NCI-H1105 treated with DMSO at 0.1 percent for 48 hours (cell line): ENCODE measurements at regions not wholly inside any gene's neighbourhood (a gene's known extent, or its start where the extent isn't known, plus 50 kb on each side); places are given as distances from the start of the nearest gene placed in this dataset.

Experiments used
- DNase-seq: peaks from one replicate; lab custom pipeline; 2025; lab: John Stamatoyannopoulos, UW

DNA sequence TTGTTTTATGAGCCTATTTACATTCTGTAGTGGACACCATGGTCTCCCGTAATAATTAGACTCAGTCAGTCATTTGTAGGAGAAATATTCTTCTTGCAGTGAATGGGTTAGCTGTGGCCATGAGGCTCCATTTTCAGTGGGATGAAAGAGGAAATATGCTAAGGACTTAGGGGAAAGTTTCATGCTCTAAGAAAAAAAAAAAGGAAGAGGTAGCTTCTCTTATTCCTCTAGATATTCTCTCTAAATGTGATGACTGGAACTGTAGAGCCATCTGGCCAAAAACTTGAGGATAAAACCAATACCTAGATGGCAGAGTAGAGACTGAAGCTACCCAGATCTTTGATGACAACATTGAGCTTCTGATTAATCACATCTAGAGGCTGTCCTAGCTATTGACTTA lies 75.8 kb upstream of the SESN3 start:
- no peak for DNase-seq

DNA sequence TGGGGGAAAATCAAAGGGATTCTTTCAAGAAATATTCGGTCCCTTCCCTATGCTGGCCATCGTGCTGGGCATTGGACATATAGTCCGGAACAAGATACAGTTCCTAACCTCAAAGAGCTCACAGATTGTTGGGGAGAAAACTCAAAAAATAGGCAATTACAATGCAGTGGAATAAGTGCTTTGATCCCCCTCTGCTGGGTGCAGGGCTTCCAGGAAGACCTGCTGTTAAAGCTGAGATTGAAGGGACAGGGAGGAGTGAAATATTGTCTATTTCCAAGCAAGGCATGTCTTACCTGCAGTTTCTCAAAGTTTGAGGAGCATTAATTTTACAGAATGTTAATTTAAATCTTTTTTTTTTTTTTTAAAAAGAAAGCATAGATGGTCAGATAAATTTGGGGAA lies 75.1 kb upstream of the SESN3 start:
- no peak for DNase-seq

DNA sequence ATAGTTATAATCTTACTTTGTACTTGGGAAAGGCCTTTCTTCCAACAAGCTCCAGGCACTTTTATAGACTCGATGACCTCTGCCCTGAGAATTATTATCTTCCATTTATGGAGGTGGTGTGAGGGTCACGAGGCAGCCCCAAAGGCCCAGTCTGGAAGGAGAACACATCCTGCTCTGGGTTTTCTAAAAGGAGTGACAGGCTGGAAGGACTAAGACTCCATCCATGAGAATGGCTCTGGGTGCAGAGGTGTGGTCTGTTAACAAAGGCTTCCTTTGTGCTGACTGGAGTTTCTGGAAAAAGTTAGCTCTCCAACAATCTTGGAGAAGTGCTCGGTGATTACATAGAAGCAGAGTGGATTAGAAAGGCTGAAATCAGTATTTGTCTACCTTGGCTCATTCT lies 74.7 kb upstream of the SESN3 start:
- no peak for DNase-seq

DNA sequence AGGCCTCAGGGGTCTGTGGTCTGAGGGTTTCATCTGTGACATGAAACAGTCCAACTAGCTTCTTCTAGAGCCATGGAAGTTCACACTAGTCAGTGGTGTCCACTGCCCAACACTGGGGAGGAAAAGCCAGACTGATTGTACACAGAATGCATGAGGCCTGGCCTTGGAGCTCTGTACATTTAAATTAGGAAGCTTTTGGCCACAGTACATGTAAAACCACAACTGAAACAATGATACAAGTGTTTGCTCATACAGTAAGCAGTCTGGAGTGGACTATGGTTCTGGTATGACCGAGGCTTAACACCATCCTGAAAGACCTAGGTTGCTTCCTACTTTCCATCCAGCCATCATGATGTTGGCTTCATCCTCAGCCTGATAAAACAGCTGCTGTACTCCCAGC lies 73.8 kb upstream of the SESN3 start:
- no peak for DNase-seq

DNA sequence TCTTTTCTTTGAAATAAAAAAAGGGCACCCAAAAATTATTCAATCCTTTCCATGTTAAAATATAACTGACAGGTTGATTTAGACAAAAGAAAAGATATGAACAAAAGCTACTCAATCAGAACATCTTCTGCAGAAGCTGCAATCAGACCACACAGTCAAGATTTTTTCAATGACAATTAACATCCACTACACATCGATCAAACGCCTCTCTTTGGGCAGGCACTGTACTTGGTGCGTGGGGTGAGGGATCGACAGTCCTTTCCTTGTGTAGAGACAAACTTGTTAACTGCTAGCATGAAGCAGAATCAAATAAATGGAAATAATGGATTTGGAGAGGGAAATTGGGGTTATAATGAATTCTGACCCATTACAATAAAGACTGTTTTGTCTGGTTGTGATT lies 71.2 kb upstream of the SESN3 start:
- DNase-seq, result no peak

DNA sequence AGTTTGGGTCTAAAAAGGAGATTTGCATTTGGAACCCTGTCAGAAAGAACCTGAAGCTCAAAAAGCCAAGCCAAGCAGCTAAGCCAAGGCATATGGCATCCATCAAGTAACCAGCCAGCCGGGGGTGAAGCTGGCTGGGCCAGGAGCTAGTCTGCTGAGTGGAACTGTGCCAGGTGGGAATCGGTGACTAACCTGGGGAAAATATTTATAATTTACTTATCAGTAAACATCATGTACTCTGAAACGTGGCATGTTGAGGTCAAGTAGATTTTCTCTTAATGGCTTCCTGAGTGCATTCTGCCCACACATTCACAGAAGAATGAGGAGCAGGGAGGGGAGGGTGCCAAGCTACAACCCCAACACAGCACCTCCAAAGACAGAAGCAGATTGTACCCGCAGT lies 70.5 kb upstream of the SESN3 start:
- DNase-seq, result peak; percentile 47

DNA sequence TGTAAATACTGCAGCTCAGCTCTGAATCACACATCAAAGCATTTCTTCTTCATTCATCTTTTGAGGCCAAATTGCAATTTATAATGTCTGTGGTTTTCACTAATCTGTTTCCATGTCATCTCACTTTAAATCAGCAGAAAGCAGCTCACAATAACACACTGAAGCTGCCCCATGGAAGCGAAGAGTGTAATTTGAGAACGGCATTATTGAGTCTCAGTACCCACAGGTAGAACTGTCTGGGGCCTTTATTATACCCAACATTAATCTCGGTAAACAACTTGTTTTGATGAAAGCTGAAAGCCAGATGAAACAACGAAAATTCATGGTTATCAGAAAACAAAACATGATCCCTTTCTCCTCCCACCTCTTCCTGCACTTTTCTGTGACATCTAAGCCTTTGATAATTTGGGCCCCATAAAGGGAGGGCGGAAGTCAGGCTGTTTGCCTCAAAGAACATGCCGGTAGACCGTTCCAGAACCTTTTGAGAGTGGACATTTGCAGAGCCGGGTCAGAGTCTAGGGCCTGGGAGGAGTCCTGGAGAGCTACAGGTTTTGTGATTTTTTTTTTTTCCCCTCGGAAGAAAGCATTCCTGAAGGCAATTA lies 68.2 kb upstream of the SESN3 start:
- DNase-seq, result peak; percentile 82

DNA sequence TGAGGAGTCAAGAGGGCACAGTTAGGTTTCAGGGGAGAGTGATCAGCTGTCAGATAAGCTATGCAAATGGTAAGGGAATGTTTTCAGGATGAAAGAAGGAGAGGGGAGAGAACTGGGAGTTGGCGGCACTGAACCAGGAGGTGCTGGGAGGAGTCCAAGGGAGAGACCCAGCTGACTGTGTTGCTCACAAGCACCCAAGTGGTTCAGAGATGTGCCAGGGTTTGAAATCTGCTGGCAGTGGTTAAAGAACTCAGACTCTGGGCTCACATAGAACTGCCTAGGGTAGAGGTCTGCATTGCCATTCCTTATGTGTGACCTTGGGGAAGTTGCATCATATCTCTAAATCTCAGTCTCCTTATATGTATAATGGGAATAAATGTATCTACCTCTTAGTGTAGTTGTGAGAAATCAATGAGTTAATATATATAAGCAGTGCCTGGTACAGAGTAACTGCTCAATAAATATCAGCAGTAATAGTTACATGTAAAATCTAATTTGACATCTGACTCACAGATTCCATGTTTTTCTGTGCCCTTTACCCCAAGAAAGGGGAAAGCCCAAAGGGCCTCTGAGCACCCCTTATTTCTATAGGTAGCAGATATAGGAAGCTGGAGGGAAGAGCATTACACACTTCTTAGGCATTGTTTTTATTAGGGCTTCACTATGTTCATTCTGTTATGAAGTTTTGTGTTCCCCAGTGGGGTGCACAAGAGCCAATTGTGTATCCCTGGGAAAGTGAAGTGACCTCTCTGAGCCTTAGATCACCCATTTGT lies 66.9 kb upstream of the SESN3 start:
- DNase-seq, result no peak

DNA sequence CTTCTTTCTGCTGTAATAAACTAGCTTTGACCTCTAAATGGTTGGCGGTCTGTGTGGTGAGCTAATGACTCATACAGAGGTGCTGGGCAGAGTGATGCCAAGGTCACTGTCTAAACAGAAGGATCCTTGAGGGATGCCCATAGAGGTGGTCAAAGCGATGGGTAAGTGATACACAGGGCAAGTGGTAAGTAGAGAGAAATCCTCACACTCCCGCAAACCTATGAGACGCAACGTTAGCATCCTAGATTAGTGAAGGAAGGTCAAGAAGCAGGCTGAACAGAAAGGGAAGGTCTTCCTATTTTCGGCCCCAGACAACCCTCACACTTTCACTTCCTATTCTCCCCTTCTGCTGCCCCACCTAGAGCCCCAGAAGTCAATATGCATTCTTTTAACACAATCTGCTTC lies 65.6 kb upstream of the SESN3 start:
- no peak for DNase-seq

DNA sequence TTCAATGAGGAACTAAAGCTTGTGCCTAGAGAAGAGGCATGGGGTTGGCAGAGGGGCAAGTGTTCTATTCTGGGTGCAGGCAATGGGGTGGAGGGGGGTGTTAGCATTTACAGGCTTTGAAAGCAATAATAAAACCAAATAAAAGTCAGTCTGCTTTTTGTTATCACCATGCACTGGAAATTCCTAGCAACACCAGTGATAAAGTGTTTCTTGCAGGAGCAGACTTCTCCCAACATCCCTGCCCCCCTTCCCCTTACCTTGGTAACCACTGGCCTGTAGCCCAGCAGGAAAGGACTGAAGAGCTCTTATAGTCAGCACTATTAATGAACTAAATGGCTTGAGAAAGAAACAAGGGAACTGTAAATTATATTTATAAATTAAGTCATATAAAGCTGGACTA lies 65.2 kb upstream of the SESN3 start:
- peak; percentile 97 for DNase-seq

DNA sequence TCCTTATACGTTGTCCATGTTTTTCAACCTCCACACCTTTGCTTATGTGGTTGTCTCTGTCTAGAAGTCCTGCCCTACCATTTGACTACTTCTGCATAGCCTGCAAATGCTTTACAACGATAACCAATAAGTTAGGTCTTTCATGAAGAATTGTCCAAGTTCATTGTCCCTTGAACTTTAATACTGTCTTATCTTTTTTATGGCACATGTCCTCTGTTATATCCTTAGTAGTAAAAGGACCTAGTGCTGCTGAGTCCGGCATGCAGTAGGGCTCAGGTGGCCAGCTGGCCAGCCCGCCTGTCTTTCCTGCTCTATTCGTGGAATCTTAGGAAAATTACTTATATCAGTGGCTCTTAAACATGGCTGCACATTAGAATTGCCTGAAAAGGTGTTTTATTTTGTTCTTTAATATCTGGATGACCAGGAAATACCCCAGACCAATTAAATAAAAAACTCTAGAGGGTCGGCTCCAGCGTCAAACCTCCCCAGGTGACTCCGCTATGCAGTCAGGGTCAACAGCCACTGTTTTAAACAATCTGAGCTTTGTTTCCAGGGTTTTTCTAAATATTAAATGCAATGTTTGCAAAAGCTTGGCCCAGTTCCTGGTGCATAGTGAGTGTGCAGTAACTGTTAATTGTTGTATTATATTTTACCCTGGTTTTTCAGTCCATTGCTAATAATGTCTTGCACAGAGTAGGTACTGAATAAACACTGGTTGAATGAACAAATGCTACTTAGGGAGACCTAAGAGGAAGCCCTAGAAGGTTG lies 64.6 kb upstream of the SESN3 start:
- DNase-seq, result no peak

DNA sequence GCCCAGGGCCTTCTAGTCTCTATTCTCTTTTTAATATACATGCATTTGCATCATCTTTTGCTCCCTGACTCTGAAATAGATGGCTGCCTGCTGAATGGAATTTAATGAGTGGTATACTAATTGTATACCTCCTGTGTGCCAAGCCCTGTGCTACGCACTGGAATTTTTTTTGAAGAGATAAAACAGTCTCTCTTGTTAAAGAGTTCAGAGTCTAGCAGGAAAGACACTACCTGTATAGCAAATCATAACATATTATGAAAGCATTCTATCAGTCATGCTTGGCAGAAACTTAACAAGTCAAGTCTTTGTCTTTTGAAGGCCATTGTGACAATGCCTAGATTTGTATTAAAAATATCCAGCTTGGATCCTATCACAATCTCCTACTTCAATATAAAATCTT lies 63.7 kb upstream of the SESN3 start:
- DNase-seq, result no peak

DNA sequence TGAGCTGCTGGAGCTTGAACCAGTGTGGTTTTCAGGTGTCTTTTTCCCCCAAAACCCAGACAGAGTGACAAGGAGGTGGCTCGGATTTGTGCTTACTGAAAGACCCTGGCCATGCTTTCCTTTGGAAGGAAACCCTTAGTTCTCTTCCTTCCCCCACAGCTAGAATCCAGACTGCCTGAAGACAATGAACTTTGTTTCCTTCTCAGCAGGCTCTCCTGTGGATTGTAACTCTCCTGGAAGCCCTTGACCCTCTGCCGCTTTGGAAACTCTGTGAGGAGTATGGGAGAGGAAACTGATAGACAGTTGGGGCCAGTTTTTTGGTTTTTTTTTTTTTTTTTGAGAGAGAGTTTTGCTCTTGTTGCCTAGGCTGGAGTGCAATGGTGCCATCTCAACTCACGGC lies 62.1 kb upstream of the SESN3 start:
- no peak for DNase-seq

DNA sequence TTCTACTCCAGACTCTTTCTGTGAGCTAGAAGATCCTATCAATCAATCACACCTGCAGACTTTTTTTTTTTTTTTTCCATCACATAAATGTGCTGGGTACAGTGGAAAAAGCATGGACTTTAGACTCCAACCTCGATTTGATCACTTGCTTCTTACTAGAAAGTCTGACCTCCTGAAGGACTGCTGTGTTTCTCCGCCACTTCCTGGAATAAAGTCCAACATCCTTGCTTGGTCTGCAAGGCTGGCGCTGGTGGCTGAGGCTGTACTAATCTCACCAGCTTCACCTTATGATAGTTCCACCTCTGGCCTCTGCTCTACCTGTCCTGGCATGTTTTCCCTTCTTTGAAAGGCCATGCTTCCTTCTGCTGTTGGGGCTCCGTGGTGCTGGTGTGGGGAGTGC lies 60.9 kb upstream of the SESN3 start:
- DNase-seq, result no peak

DNA sequence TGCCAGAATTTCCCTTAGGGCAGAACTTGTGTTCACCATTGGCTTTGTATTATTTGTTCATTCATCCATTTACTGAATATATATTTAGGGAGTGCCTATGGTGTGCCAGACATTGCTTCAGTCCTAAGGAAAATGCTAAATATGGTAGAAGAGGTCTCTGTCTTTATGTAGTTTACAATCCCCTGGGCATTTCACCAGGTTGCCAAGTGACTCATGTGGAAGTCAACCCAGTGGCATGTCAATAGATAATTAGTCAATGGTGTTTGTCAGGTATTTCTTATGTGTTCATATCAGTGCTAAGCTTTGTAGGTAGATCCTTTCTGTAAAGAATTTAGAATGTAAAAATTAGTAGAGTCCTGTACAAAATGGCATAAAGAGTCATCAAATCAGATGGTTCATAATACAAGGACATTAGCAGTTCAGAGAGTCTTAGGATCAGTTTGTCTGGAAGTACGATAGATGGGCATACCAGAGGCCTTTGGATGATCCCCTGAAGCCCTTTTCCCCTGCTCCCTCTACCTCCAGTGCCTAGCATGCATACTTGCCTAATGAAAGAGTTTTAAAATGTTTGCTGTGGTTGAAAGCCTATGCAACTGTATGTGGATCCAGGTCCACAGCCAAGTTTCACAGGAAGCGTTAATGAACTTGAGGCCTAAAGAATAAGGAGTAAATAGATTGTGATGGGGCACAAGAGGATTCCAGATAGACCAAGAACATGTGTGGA lies 58.5 kb upstream of the SESN3 start:
- DNase-seq, result no peak

DNA sequence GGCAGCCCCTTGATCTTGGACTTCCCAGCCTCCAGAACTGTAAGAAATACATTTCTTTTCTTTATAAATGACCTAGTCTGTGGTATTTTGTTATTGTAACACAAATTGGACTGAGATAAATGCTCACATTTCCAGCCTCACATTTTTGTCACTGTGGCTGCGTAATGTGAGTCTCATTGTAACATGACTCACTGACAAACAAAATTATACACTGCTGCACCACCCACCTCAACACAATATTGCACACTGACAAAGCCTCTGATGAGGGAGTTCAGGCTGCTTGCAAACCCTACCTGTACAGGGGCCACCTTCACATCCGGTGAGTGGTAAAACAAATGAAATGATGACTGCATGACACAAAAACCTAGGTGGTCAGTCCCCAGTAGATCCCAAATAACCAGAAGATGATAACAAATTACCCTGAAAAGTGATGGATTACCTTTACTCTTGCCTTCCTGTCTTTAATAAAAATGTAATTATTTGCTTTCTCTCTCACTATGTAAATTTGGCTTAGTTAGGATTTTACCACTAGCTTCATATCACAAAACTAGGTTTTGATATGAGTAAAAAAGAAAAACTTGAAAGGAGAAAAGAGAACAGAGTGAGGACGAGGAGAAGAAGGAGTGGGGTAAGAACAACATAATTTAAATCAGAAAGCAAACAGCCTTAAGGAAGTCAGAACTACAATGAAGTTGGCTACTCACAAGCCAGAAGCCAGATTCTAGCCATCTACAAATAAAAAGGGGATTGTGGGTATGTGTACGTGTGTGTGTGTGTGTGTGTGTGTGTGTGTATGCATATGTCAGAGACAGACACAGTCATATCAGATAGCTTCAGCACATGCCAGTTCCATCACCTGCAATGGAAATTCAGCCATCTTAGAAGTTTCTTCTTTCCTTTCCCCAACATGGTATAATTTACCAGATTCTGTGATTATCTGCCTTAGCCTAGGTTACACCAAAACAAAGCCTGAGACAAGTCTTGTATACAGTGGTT lies 53.4 kb upstream of the SESN3 start:
- DNase-seq, result no peak

DNA sequence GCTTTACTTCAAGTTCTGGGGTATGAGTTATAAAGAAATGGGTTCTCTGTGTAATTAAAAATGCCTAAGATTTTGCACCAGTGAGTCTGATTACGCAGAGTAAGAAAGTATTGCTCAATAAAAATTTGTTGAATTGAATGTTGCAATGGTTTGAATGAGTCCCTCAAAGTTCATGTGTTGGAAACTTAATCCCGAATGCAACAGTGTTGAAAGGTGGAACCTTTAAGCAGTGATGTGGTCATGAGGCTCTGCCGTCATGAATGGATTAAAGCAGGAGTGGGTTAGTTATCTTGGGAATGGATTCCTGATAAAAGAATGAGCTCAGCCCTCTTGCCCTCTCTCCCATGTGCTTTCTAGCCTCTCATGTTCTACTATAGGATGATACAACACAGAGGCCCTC lies 52.6 kb upstream of the SESN3 start:
- no peak for DNase-seq

DNA sequence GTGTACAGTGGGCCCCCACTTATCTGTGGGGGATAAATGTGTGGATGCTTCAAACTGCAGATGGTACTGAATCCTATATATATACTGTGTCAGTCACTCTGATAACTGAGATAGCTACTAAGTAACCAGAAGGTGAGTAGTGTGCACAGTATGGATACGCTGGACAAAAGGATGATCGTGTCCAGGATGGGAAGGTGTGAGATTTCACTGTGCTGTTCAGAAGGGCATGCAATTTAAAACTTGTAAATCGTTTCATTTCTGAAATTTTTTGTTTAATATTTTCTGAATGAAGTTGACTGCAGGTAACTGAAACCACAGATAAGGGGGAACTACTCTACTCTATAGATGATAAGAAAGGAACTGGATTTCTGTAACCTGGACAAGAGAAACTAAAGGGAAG lies 52.1 kb upstream of the SESN3 start:
- DNase-seq, result no peak

DNA sequence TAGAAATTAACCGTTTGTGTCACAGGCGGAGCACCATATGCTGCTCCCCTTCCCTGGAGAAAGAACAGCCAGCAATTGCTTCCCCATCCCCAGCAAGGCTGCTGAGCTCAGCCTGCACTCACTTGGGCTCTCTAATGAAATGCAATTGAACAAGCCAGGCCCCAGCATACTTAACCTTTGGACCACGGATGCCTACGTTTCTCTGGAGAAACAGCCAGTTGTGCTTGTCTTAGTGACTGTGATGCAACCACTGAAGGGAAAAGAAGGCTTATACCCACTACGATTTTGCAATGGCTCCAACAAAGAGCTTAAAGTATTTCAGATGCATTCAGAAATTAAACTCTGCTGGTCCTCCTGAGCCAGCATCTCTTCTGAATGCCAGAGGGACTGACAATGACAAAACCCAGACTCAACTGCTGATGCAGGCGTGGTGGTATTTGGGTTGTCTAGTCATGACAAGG lies 51.3 kb upstream of the SESN3 start:
- DNase-seq, result no peak
